Transverse colon (tissue), 4 donors: ENCODE measurements at regions not wholly inside any gene's neighbourhood (a gene's known extent, or its start where the extent isn't known, plus 50 kb on each side); places are given as distances from the start of the nearest gene placed in this dataset.

ENCODE experiments used
- DNase-seq: peaks from one replicate; pipeline ENCODE4 v3.0.0-alpha.2; 2019
- H3K27ac ChIP-seq, 4 donors: fragments of 200-600 bp; sonication (generic); 2 replicates each; pipeline ENCODE4 v1.5.1; 2016 to 2018; ENCODE audit warnings: inconsistent platforms in 4 of 4
- H3K27me3 ChIP-seq: fragments of 200-600 bp; sonication (generic); 2 replicates; pipeline ENCODE4 v1.5.1; 2017; ENCODE audit warnings: inconsistent platforms
- H3K36me3 ChIP-seq, 4 donors: fragments of 200-600 bp; sonication (generic); 2 replicates each; pipeline ENCODE4 v1.5.1; 2017 to 2019; ENCODE audit warnings: inconsistent platforms in 4 of 4
- H3K4me1 ChIP-seq, 4 donors: fragments of 200-600 bp; sonication (generic); 2 replicates each; pipeline ENCODE4 v1.5.1; 2017 to 2020; ENCODE audit warnings: inconsistent platforms in 4 of 4
- H3K4me3 ChIP-seq, 4 donors: fragments of 200-600 bp; sonication (generic); 1 replicate in 1 of 4; 2 replicates in 3 of 4; pipeline versions ENCODE4 v1.5.1 to v1.6.1; 2017 to 2019; ENCODE audit warnings: inconsistent platforms in 4 of 4
- H3K9me3 ChIP-seq, 2 donors: fragments of 200-600 bp; sonication (generic); 2 replicates each; pipeline ENCODE4 v1.5.1; 2017 to 2019; ENCODE audit warnings: inconsistent platforms in 2 of 2
- CTCF ChIP-seq, 5 experiments: fragments of 200-600 bp in 3 of 5; fragments of 450-650 bp in 2 of 5; sonication (generic) in 3 of 5; IDR thresholded peaks; 1 replicate in 2 of 5; 2 replicates in 3 of 5; pipeline ENCODE4 v1.5.1; 2016 to 2017; ENCODE audit warnings: antibody characterized with exemption in 5 of 5, inconsistent platforms in 3 of 5, mild to moderate bottlenecking in 2 of 5, moderate library complexity in 1 of 5
- EP300 ChIP-seq: sonication (generic); formaldehyde crosslinking; IDR thresholded peaks from one replicate; pipeline ENCODE4 v1.6.1; 2017; ENCODE audit warnings: antibody characterized with exemption, low read depth
- POLR2A ChIP-seq: fragments of 450-650 bp; IDR thresholded peaks from one replicate; pipeline ENCODE4 v1.6.1; 2016; ENCODE audit warnings: antibody characterized with exemption, mild to moderate bottlenecking, moderate library complexity
- POLR2AphosphoS5 ChIP-seq, 3 donors: sonication (generic); formaldehyde crosslinking; IDR thresholded peaks; one replicate each; pipeline ENCODE4 v1.6.1; 2016; ENCODE audit warnings: antibody characterized with exemption in 3 of 3
- WGBS, 2 donors: methylation state at CpG; one replicate each; pipeline ENCODE4 v1.1.5; 2018; ENCODE audit warnings: low coverage in 1 of 2; 5-methylcytosine and 5-hydroxymethylcytosine counted together
- in situ Hi-C, 4 donors: fragments of 200-750 bp; cut with MboI; loops; one replicate each; pipeline versions ENCODE4 v1.15.0 to v1.15.1; 2017; ENCODE audit warnings: low sequenced_read_pairs in 3 of 4, low pct_ligation_motif_present in 1 of 4, low pct_unique_long_range_greater_than_20kb in 1 of 4
- intact Hi-C: fragments of 100-400 bp; cut with DNase I; formaldehyde crosslinking; loops from one replicate; pipeline ENCODE4 v1.15.1; 2023; ENCODE audit warnings: low total_unique reads

DNA sequence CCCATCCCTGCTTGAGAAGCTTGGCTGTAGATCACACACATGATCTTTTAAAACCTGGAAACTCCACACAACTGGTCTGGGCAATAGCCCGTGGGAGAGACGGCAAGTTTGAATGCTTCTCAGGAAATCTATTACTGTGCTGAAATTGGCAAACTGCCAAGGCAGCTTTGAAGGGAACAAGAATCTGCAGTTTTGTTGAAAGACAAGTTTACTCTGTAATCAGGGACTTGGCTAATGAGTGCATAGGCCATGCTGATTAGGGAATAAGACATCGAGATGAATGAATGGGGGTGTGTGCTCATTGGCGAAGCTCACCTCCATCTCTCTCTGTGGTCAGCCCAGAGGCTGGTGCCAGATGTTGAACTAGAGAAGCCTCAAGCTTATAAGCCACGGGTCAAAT, 218.8 kb downstream of the HIPK3 start:
- Histone ChIP-seq H3K4me1 (no peaks in the 10 kb centered on the region), H3K27ac (no peak overlapping the region), H3K9me3 (no peaks in the 10 kb centered on the region), H3K4me3 (no peak overlapping the region), H3K36me3 (no peaks in the 10 kb centered on the region), H3K27me3 (peaks cover 33% of the 10 kb centered on the region)
- intact Hi-C loops (no loop called here), in situ Hi-C loops (no loop called here)
- 24% methylated on average over 3 to 5 of the region's 5 CpGs for WGBS, 2 donors
- TF ChIP-seq EP300 = no peak
- no peak for TF ChIP-seq CTCF (IDR thresholded peaks at IDR 0.05)
- no peak for TF ChIP-seq POLR2AphosphoS5 (IDR thresholded peaks at IDR 0.05)
- TF ChIP-seq POLR2A = no peak
- DNase-seq = no peak

DNA sequence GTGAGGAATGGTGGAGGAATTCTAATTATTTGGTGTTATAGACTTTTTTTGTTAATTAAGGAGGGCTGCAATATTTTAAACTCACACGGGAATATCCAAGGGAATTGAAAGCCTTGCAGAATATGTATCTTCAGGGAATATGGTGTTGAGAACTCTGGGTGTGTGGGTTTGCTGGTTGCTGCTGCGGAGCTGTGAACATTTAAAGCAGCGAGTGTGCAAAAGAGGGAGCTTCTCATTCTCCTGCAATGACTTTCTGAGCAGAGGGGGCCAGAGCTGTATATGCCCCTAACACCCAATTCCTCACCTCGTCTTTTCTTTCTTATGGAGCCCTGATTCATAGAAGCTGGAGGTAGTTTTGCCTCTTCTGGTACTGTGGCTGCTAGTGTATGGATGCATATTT, 217.7 kb downstream of the HIPK3 start:
- Histone ChIP-seq H3K4me3 (no peak overlapping the region), H3K27ac (no peak overlapping the region), H3K36me3 (no peaks in the 10 kb centered on the region), H3K27me3 (peaks cover 29% of the 10 kb centered on the region), H3K4me1 (no peaks in the 10 kb centered on the region), H3K9me3 (no peaks in the 10 kb centered on the region)
- WGBS, 2 donors = 74 to 80% methylated on average over 4 of the region's 4 CpGs
- no peak for DNase-seq
- intact Hi-C loops = no loop called here
- in situ Hi-C loops = no loop called here
- TF ChIP-seq CTCF (IDR thresholded peaks at IDR 0.05) (no peak), POLR2AphosphoS5 (IDR thresholded peaks at IDR 0.05) (no peak), POLR2A (no peak), EP300 (no peak)

- no peak overlapping the region for H3K27ac ChIP-seq
- no peaks in the 10 kb centered on the region for H3K9me3 ChIP-seq
- H3K4me1 ChIP-seq = no peaks in the 10 kb centered on the region
- no peaks in the 10 kb centered on the region for H3K36me3 ChIP-seq
- no peak for DNase-seq
- peaks cover 20% of the 10 kb centered on the region for H3K27me3 ChIP-seq
- in situ Hi-C loops = no loop called here
- WGBS, 2 donors = 60 to 78% methylated on average over 1 of the region's 1 CpG
- TF ChIP-seq POLR2A = no peak
- no peak for TF ChIP-seq POLR2AphosphoS5 (IDR thresholded peaks at IDR 0.05)
- no peak for TF ChIP-seq EP300
- TF ChIP-seq CTCF (IDR thresholded peaks at IDR 0.05) = no peak
- H3K4me3 ChIP-seq = no peak overlapping the region
- intact Hi-C loops = no loop called here
Measured at GRCh38 chr11:33471541-33471940, 214.4 kb downstream of the HIPK3 start.

DNA sequence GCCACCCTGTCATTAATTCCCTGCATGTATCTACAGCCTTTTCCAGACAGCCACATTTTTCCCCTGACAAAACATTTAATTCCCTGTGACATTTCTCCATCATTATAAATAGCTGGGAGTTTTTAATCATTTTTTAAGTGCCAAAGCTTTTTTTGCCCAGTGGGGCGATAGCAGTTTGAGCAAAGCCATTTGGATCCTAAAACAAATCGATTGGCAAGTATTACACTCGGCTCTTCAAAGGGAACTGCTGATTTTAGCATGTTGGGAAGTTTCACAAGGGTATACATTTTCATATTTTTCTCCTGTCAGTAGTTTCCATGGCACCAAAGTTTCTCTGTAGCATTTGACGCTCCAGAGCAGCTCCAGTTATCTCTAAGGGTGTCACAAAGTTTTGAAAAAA, 210.8 kb downstream of the HIPK3 start:
- Histone ChIP-seq H3K27ac (no peak overlapping the region), H3K4me3 (no peak overlapping the region), H3K27me3 (peaks cover under 1% of the 10 kb centered on the region), H3K36me3 (no peaks in the 10 kb centered on the region), H3K9me3 (no peaks in the 10 kb centered on the region), H3K4me1 (no peaks in the 10 kb centered on the region)
- WGBS, 2 donors = 67 to 88% methylated on average over 4 of the region's 4 CpGs
- DNase-seq = no peak
- TF ChIP-seq POLR2AphosphoS5 (IDR thresholded peaks at IDR 0.05) (no peak), EP300 (no peak), POLR2A (no peak), CTCF (IDR thresholded peaks at IDR 0.05) (no peak)
- intact Hi-C loops = no loop called here
- in situ Hi-C loops = no loop called here
